Tibial nerve (tissue), 4 donors: ENCODE measurements at regions not wholly inside any gene's neighbourhood (a gene's known extent, or its start where the extent isn't known, plus 50 kb on each side); places are given as distances from the start of the nearest gene placed in this dataset.

ENCODE experiments used
- DNase-seq, 2 donors: peaks; one replicate each; pipeline ENCODE4 v3.0.0-alpha.2; 2019; ENCODE audit warnings: low spot score in 2 of 2
- H3K27ac ChIP-seq, 4 donors: fragments of 200-600 bp; sonication (generic) in 3 of 4; one replicate each; pipeline ENCODE4 v1.5.1; 2017 to 2019; ENCODE audit warnings: mild to moderate bottlenecking in 1 of 4
- H3K27me3 ChIP-seq, 2 donors: fragments of 200-600 bp; sonication (generic) in 1 of 2; one replicate each; pipeline versions ENCODE4 v1.5.1 to v1.6.0; 2017 to 2019
- H3K36me3 ChIP-seq, 3 donors: fragments of 200-600 bp; sonication (generic); one replicate each; pipeline ENCODE4 v1.5.1; 2018 to 2019
- H3K4me1 ChIP-seq, 4 donors: fragments of 200-600 bp; sonication (generic) in 3 of 4; one replicate each; pipeline ENCODE4 v1.5.1; 2017 to 2019
- H3K4me3 ChIP-seq, 4 donors: fragments of 200-600 bp; sonication (generic) in 3 of 4; one replicate each; pipeline ENCODE4 v1.5.1; 2017 to 2019; ENCODE audit warnings: mild to moderate bottlenecking in 1 of 4, moderate library complexity in 1 of 4
- H3K9me3 ChIP-seq, 4 donors: fragments of 200-600 bp; sonication (generic) in 3 of 4; one replicate each; pipeline ENCODE4 v1.5.1; 2017 to 2019
- EP300 ChIP-seq, 2 donors: sonication (generic); formaldehyde crosslinking; IDR thresholded peaks; one replicate each; pipeline ENCODE4 v1.6.1; 2017; ENCODE audit warnings: antibody characterized with exemption in 2 of 2, mild to moderate bottlenecking in 1 of 2
- POLR2A ChIP-seq, 2 donors: fragments of 450-650 bp; IDR thresholded peaks; one replicate each; pipeline ENCODE4 v1.6.1; 2017; ENCODE audit warnings: antibody characterized with exemption in 2 of 2, mild to moderate bottlenecking in 2 of 2, moderate library complexity in 2 of 2
- WGBS, 2 donors: methylation state at CpG; one replicate each; pipeline ENCODE4 v1.1.5; 2018; 5-methylcytosine and 5-hydroxymethylcytosine counted together
- TF ChIP-seq, protein P1 (sequence below), 5 experiments: fragments of 200-600 bp in 3 of 5; fragments of 450-650 bp in 2 of 5; sonication (generic) in 3 of 5; IDR thresholded peaks; one replicate each; pipeline ENCODE4 v1.5.1; 2016 to 2019; ENCODE audit warnings: antibody characterized with exemption in 5 of 5, mild to moderate bottlenecking in 3 of 5, moderate library complexity in 2 of 5

DNA sequence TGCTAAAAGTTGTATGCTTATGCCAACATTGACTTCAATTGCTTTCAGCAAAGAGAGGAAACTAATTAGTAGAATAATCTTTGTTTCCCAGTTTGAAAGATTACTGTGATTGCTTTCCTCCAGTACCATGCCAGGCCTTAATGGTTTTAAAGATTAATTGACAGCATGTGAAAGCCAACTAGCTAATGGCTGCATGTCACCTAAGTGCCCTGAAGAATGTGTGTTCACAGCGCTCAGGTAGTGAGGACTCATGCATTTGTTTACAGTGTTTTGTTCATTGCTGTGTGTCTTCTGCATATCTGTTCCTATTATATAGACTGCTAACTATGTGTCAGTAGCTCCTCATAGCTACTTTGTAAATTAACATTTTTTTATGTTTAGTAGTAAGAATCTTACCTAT lies 335.6 kb downstream of the LRRIQ3 start:
- H3K27ac ChIP-seq, result no peak overlapping the region
- no peak overlapping the region for H3K4me3 ChIP-seq
- DNase-seq, result no peak
- no peaks in the 10 kb centered on the region for H3K9me3 ChIP-seq
- 59 to 76% methylated on average over 1 of the region's 1 CpG for WGBS, 2 donors
- no peaks in the 10 kb centered on the region for H3K4me1 ChIP-seq
- H3K27me3 ChIP-seq, result no peaks in the 10 kb centered on the region
- TF ChIP-seq EP300 (IDR thresholded peaks at IDR 0.05), result no peak
- TF ChIP-seq POLR2A (IDR thresholded peaks at IDR 0.05), result no peak
- TF ChIP-seq, protein P1, sequence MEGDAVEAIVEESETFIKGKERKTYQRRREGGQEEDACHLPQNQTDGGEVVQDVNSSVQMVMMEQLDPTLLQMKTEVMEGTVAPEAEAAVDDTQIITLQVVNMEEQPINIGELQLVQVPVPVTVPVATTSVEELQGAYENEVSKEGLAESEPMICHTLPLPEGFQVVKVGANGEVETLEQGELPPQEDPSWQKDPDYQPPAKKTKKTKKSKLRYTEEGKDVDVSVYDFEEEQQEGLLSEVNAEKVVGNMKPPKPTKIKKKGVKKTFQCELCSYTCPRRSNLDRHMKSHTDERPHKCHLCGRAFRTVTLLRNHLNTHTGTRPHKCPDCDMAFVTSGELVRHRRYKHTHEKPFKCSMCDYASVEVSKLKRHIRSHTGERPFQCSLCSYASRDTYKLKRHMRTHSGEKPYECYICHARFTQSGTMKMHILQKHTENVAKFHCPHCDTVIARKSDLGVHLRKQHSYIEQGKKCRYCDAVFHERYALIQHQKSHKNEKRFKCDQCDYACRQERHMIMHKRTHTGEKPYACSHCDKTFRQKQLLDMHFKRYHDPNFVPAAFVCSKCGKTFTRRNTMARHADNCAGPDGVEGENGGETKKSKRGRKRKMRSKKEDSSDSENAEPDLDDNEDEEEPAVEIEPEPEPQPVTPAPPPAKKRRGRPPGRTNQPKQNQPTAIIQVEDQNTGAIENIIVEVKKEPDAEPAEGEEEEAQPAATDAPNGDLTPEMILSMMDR (IDR thresholded peaks at IDR 0.05), result no peak
- H3K36me3 ChIP-seq, result no peaks in the 10 kb centered on the region

DNA sequence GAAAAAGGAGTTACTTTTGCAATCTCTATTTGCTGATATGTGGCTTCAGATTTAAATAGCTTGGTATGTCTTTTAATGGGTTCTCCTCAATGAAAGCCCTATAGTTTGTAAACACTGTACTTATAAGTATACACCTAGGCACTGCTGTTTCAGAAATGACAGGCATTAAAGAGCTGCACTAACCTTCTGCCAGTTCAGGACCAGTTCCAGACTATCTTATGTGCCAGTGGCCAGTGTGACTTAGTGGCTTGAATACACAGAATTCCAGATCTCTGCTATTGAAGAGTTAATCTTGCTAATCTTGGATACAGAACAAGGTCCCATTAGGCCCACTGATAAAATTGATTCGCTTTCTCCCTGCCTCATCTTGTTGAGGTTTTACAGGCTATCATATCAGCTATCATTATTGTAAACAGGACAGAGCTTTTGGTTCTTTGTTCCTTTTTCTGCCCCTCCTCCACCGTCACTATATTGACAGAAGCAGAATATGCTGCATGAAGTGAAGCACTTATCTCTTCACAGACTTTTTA lies 337.5 kb downstream of the LRRIQ3 start:
- Histone ChIP-seq H3K4me1 (no peaks in the 10 kb centered on the region), H3K27me3 (no peaks in the 10 kb centered on the region), H3K4me3 (no peak overlapping the region), H3K9me3 (no peaks in the 10 kb centered on the region), H3K36me3 (no peaks in the 10 kb centered on the region), H3K27ac (no peak overlapping the region)
- TF ChIP-seq EP300 (IDR thresholded peaks at IDR 0.05) (no peak), POLR2A (IDR thresholded peaks at IDR 0.05) (no peak)
- TF ChIP-seq, protein P1 (IDR thresholded peaks at IDR 0.05), result no peak
- WGBS, 2 donors, result 64 to 77% methylated on average over 2 of the region's 2 CpGs
- DNase-seq, result no peak

DNA sequence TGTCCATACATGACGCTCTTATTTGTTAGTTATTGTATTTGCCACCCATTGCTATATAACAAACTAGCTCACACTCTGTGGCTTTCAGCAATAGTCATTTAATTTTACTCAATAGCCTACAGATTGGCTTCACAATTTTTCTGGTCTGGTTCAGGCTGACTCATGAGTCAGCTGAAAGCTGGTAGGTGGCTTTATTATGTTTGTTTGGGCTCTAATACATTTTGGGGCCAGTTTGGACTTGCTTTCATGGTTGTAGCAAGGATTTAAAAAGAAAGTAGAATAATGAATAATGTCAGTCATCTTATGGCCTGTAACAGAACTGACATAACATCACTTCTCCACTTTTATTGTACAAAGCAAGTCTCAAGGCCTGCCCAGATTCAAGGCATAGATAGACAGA lies 338.7 kb downstream of the LRRIQ3 start:
- H3K27me3 ChIP-seq, result no peaks in the 10 kb centered on the region
- no peaks in the 10 kb centered on the region for H3K36me3 ChIP-seq
- H3K9me3 ChIP-seq, result no peaks in the 10 kb centered on the region
- TF ChIP-seq EP300 (IDR thresholded peaks at IDR 0.05), result no peak
- TF ChIP-seq, protein P1 (IDR thresholded peaks at IDR 0.05), result no peak
- no peak for TF ChIP-seq POLR2A (IDR thresholded peaks at IDR 0.05)
- DNase-seq, result no peak
- WGBS, 2 donors, result 86 to 88% methylated on average over 1 of the region's 1 CpG
- no peaks in the 10 kb centered on the region for H3K4me1 ChIP-seq
- no peak overlapping the region for H3K27ac ChIP-seq
- no peak overlapping the region for H3K4me3 ChIP-seq

DNA sequence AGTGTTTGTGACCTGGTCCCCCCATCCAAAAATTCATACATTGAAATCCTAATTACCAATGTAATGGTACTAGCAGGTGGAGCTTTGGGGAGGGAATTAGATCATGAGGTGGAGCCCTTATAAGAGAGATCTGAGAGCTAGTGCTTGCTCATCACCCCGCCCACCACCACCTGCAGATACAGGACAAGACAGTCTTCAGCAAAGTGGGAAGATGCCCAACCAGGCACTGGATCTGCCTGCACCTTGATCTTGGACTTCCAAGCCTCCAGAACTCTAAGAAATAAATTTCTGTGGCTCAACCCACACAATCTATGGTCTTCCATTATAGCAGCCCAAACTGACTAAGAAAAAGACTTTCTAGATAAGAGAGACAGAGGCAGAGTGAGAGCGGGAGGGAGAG lies 343.4 kb downstream of the LRRIQ3 start:
- Histone ChIP-seq H3K4me1 (no peaks in the 10 kb centered on the region), H3K9me3 (no peaks in the 10 kb centered on the region), H3K27ac (no peak overlapping the region), H3K36me3 (no peaks in the 10 kb centered on the region), H3K4me3 (no peak overlapping the region), H3K27me3 (no peaks in the 10 kb centered on the region)
- DNase-seq, result no peak
- WGBS, 2 donors, result 87 to 93% methylated on average over 2 of the region's 2 CpGs
- TF ChIP-seq EP300 (IDR thresholded peaks at IDR 0.05) (no peak), POLR2A (IDR thresholded peaks at IDR 0.05) (no peak)
- TF ChIP-seq, protein P1 (IDR thresholded peaks at IDR 0.05), result no peak

DNA sequence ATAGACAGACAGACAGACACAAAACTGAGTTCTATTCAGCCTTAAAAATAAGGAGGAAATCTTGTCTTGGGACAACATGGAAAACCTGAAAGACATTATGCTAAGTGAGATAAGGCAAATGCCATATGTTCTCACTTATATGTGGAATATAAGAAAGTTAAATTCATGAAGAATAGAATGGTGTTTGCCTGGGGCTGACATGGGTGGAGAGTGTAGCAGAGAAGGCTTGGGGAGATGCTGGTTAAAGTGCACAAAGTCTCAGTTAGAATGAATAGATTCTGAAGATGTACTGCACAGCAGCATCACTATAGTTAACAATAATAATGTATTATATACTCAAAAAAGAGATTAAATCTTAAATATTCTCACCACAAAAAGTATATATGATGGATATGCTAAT lies 355.5 kb downstream of the LRRIQ3 start:
- H3K36me3 ChIP-seq, result no peaks in the 10 kb centered on the region
- H3K27me3 ChIP-seq, result no peaks in the 10 kb centered on the region
- H3K9me3 ChIP-seq, result no peaks in the 10 kb centered on the region
- TF ChIP-seq, protein P1 (IDR thresholded peaks at IDR 0.05), result no peak
- TF ChIP-seq EP300 (IDR thresholded peaks at IDR 0.05), result no peak
- DNase-seq, result no peak
- no peaks in the 10 kb centered on the region for H3K4me1 ChIP-seq
- H3K27ac ChIP-seq, result no peak overlapping the region
- H3K4me3 ChIP-seq, result no peak overlapping the region
